ENCODE measurements at regions not wholly inside any gene's neighbourhood (a gene's known extent, or its start where the extent isn't known, plus 50 kb on each side); places are given as distances from the start of the nearest gene placed in this dataset.
"Not testable (repeated sequence)": the region's sequence is repeated elsewhere in the genome, so short reads cannot be mapped to it uniquely, and the experiment has no call there.

- H3K36me3 Mint-ChIP-seq (ENCODE audit: low read depth): no peaks in the 10 kb centered on the region
- H3K4me1 Mint-ChIP-seq: no peaks in the 10 kb centered on the region
- no peaks in the 10 kb centered on the region for H3K9me3 Mint-ChIP-seq
- no peak overlapping the region for H3K4me3 Mint-ChIP-seq
- no peak overlapping the region for H3K27ac Mint-ChIP-seq
- DNase-seq (peak; percentile 46), ATAC-seq (no peak)
- peaks cover 8% of the 10 kb centered on the region for H3K27me3 Mint-ChIP-seq
These were observed 138.9 kb upstream of the CES5A start for GRCh38 chr16:56013962-56014552.

DNA sequence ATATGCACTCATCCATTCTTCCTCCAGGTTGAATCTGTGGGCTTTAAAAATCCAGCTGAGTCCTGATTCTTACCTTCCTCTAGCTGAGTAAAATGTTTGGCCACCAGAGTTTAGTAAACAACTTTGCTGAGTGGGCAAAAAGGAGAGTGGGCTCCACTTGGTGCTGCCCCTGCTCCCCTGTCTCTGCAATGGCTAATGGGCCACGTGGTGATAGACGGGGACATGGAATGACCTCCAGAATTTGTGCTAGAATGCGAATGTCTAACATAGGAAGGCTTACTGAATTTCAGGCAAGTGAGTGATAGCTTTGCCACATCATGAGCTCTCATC lies 137.3 kb upstream of the CES5A start:
- no peak for ATAC-seq
- H3K4me1 Mint-ChIP-seq: no peaks in the 10 kb centered on the region
- DNase-seq: no peak
- H3K27me3 Mint-ChIP-seq: peaks cover 8% of the 10 kb centered on the region
- no peaks in the 10 kb centered on the region for H3K36me3 Mint-ChIP-seq (ENCODE audit: low read depth)
- H3K9me3 Mint-ChIP-seq: no peaks in the 10 kb centered on the region
- no peak overlapping the region for H3K4me3 Mint-ChIP-seq
- no peak overlapping the region for H3K27ac Mint-ChIP-seq

DNA sequence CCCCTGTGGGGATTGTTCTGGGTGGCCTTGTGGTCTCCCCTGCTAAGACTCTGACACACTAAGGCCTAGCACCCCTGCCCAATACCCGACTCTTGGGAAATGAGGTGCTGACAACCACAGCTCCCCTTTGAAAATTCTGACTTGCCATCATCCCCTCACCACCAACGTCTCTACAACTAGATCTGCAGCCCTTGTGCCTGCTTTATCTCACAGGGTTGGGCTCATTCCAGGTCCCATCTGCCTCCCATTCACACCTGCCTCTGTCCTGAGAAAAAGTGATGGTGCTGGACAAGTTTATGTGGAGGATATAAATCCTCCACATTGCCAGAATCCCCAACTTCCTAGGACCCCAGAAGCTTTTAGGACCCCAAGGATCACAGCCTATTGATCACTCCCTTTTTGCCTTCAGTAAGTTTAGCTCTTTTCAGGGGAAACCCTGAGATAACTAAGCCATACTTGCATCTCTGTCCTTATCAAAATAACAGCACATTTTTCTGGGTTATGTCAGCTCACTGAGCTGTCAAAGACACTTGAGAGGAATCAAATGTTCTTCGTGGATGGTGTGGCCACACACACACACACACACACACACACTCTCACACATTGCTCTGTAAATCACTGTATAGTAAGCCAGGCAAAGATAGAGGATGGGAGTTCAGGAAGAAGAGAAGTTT lies 136.8 kb upstream of the CES5A start:
- ATAC-seq: no peak
- Mint-ChIP-seq H3K4me3 (no peak overlapping the region), H3K27me3 (peaks cover 6% of the 10 kb centered on the region), H3K36me3 (ENCODE audit: low read depth) (no peaks in the 10 kb centered on the region), H3K27ac (no peak overlapping the region), H3K9me3 (no peaks in the 10 kb centered on the region), H3K4me1 (no peaks in the 10 kb centered on the region)
- no peak for DNase-seq

- Mint-ChIP-seq H3K36me3 (ENCODE audit: low read depth) (no peaks in the 10 kb centered on the region), H3K27ac (no peak overlapping the region), H3K27me3 (peaks cover 4% of the 10 kb centered on the region), H3K4me1 (no peaks in the 10 kb centered on the region), H3K9me3 (no peaks in the 10 kb centered on the region), H3K4me3 (no peak overlapping the region)
- DNase-seq (no peak), ATAC-seq (no peak)
These were observed 130.8 kb upstream of the CES5A start for GRCh38 chr16:56005958-56006357.

DNA sequence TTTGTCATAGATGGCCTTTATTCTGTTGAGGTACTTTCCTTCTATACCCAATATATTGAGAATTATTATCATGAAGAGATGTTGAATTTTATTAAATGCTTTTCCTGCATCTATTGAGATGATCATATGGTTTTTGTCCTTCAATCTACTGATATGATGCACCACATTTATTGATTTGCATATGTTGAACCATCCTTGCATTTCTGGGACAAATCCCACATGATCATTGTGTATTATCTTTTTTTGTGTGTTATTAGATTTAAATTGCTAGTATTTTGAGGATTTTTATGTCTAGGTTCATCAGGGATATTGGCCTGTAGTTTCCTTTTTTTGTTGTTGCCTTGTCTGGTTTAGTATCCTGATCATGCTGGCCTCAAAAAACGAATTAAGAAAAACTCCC lies 124.5 kb upstream of the CES5A start:
- H3K4me1 Mint-ChIP-seq: no peaks in the 10 kb centered on the region
- DNase-seq (no peak), ATAC-seq (no peak)
- H3K27me3 Mint-ChIP-seq: peaks cover 13% of the 10 kb centered on the region
- no peak overlapping the region for H3K27ac Mint-ChIP-seq
- H3K9me3 Mint-ChIP-seq: peaks cover 8% of the 10 kb centered on the region
- H3K4me3 Mint-ChIP-seq: no peak overlapping the region
- H3K36me3 Mint-ChIP-seq (ENCODE audit: low read depth): no peaks in the 10 kb centered on the region

GRCh38 chr16:55993088-55993487 lies 117.9 kb upstream of the CES5A start:
- no peaks in the 10 kb centered on the region for H3K4me1 Mint-ChIP-seq
- no peak for ATAC-seq
- H3K9me3 Mint-ChIP-seq: peaks cover 3% of the 10 kb centered on the region
- DNase-seq: no peak
- H3K27ac Mint-ChIP-seq: no peak overlapping the region
- H3K27me3 Mint-ChIP-seq: peaks cover 16% of the 10 kb centered on the region
- H3K36me3 Mint-ChIP-seq (ENCODE audit: low read depth): no peaks in the 10 kb centered on the region
- H3K4me3 Mint-ChIP-seq: no peak overlapping the region

DNA sequence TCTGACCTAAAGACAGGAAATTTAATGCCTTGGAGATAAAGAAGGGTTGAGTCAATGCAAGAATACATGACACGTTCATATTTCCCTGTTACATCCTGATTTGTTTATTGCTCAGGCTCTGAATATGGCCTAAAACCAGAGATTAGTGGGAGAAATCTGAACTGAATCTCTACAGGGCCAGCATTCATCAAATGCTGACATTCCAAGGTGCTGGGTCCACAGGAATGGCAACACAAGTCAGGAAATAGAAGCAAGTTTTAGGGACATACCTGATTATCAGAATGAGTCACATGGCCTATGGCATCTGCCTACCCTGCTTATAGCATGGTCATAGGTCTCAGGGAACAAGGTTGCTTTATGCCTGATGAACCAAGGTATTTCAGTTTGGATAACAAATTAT lies 117.4 kb upstream of the CES5A start:
- Mint-ChIP-seq H3K4me1 (no peaks in the 10 kb centered on the region), H3K4me3 (no peak overlapping the region), H3K27ac (no peak overlapping the region), H3K36me3 (ENCODE audit: low read depth) (no peaks in the 10 kb centered on the region), H3K27me3 (peaks cover 16% of the 10 kb centered on the region), H3K9me3 (peaks cover 3% of the 10 kb centered on the region)
- no peak for ATAC-seq
- no peak for DNase-seq

DNA sequence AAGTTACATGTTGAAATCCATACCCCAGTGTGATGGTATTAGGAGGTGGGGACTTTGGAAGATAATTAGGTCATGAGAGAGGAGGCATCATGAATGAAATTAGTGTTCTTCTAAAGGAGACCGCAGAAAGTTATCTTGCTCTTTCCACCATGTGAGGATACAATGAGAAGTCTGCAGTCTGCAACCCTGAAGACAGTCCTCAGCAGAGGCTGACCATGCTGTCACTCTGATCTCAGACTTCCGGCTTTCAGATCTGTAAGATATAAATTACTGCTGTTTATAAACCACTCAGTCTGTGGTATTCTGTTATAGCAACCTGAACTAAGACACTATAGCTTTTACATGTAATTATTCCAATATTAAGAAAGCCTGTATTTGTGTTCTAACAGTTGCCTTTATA lies 116.7 kb upstream of the CES5A start:
- H3K36me3 Mint-ChIP-seq (ENCODE audit: low read depth): no peaks in the 10 kb centered on the region
- ATAC-seq: no peak
- peaks cover 16% of the 10 kb centered on the region for H3K27me3 Mint-ChIP-seq
- no peak for DNase-seq
- H3K27ac Mint-ChIP-seq: no peak overlapping the region
- H3K9me3 Mint-ChIP-seq: peaks cover 3% of the 10 kb centered on the region
- no peaks in the 10 kb centered on the region for H3K4me1 Mint-ChIP-seq
- H3K4me3 Mint-ChIP-seq: no peak overlapping the region

DNA sequence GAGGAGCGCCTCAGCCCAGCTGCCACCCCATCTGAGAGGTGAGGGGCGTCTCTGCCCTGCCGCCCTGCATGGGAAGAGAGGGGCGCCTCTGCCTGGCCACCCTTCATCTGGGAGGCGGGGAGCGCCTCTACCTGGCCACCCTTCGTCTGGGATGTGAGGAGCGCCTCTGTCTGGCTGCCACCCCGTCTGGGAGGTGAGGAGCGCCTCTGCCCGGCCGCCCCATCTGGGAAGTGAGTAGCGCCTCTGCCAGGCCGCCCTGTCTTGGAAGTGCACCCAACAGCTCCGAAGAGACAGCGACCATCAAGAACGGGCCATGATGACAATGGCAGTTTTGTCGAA lies 114.4 kb upstream of the CES5A start:
- H3K4me1 Mint-ChIP-seq: no peaks in the 10 kb centered on the region
- no peak for ATAC-seq
- H3K4me3 Mint-ChIP-seq: no peak overlapping the region
- no peak overlapping the region for H3K27ac Mint-ChIP-seq
- H3K27me3 Mint-ChIP-seq: peaks cover 13% of the 10 kb centered on the region
- H3K36me3 Mint-ChIP-seq (ENCODE audit: low read depth): no peaks in the 10 kb centered on the region
- DNase-seq: no peak
- peaks cover 3% of the 10 kb centered on the region for H3K9me3 Mint-ChIP-seq

DNA sequence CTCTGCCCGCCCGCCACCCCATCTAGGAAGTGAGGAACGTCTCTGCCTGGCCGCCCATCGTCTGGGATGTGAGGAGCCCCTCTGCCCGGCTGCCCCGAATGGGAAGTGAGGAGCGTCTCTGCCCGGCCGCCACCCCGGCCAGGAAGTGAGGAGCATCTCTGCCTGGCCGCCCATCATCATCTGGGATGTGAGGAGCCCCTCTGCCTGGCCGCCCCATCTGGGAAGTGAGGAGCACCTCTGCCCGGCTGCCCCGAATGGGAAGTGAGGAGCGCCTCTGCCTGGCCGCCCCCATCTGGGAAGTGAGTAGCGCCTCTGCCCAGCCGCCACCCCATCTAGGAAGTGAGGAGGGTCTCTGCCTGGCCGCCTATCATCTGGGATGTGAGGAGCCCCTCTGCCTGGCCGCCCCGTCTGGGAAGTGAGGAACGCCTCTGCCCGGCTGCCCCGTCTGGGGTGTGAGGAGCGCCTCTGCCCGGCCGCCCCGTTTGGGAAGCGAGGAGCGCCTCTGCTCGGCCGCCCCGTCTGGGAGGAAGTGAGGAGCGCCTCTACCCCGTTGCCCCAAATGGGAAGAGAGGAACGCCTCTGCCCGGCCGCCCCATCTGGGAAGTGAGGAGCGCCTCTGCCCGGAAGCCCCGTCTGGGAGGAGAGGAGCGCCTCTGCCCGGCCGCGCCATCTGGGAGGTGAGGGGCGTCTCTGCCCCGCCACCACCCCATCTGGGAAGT lies 113.8 kb upstream of the CES5A start:
- H3K9me3 Mint-ChIP-seq: not testable (repeated sequence)

GRCh38 chr16:55988013-55988412 lies 112.8 kb upstream of the CES5A start:
- no peak for ATAC-seq
- Mint-ChIP-seq H3K36me3 (ENCODE audit: low read depth) (no peaks in the 10 kb centered on the region), H3K27me3 (peaks cover 8% of the 10 kb centered on the region), H3K9me3 (no peaks in the 10 kb centered on the region), H3K4me1 (no peaks in the 10 kb centered on the region), H3K4me3 (no peak overlapping the region), H3K27ac (no peak overlapping the region)
- no peak for DNase-seq

More for the DNA sequence above, 113.8 kb upstream of the CES5A start:
- ATAC-seq; H3K36me3 Mint-ChIP-seq (ENCODE audit: low read depth); DNase-seq; H3K4me1 Mint-ChIP-seq; H3K27ac Mint-ChIP-seq; H3K4me3 Mint-ChIP-seq: not testable (repeated sequence)
- peaks cover 12% of the 10 kb centered on the region for H3K27me3 Mint-ChIP-seq

- Mint-ChIP-seq H3K4me3 (no peak overlapping the region), H3K27me3 (peaks cover 3% of the 10 kb centered on the region), H3K27ac (no peak overlapping the region), H3K9me3 (no peaks in the 10 kb centered on the region), H3K4me1 (no peaks in the 10 kb centered on the region), H3K36me3 (ENCODE audit: low read depth) (no peaks in the 10 kb centered on the region)
- ATAC-seq (no peak), DNase-seq (no peak)
These were observed 107.4 kb upstream of the CES5A start for GRCh38 chr16:55982597-55982996.

- no peaks in the 10 kb centered on the region for H3K36me3 Mint-ChIP-seq (ENCODE audit: low read depth)
- H3K27ac Mint-ChIP-seq: no peak overlapping the region
- H3K4me3 Mint-ChIP-seq: no peak overlapping the region
- no peaks in the 10 kb centered on the region for H3K9me3 Mint-ChIP-seq
- DNase-seq (no peak), ATAC-seq (no peak)
- peaks cover 3% of the 10 kb centered on the region for H3K27me3 Mint-ChIP-seq
- H3K4me1 Mint-ChIP-seq: no peaks in the 10 kb centered on the region
These were observed 106.4 kb upstream of the CES5A start for GRCh38 chr16:55981557-55981956.

DNA sequence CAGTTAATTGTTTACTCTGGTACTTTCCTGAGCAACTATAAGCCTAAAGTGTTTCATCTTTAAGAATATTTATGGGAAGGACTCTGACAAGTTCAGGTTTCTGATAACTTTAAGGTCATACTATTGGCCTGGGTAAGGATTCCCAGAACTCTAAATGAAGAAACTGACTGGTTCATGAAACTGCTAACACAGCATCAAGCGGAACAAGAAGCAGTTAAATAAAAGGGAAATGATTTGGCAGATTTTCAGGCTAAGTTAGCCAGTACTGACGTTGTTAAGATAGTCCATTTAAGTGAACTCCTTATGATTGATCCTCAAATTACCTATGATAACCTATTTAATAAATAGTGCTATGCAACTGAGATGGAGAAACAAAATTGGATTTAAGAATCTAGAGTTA lies 101.6 kb upstream of the CES5A start:
- Mint-ChIP-seq H3K36me3 (ENCODE audit: low read depth) (no peaks in the 10 kb centered on the region), H3K4me1 (no peaks in the 10 kb centered on the region), H3K27me3 (peaks cover 7% of the 10 kb centered on the region), H3K4me3 (no peak overlapping the region), H3K9me3 (no peaks in the 10 kb centered on the region), H3K27ac (no peak overlapping the region)
- DNase-seq (no peak), ATAC-seq (no peak)

DNA sequence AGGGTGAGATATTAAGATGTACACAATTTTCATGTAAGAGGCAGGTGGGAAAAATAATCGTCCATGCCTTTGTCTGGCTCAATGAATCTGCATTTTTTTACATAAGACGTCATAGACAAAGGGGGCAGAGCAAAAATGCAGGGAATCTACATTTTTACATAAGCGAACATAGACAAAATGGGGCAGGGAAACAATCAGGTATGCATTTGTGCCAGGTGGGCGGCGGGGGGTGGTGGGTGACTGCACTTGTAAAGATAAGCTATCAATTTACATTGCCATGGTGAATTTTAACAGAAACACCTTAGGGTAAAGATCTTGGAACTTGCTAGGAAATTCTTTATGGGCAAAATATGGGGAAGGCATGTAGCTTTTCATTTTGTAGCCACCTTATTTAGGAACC lies 96.3 kb upstream of the CES5A start:
- H3K27ac Mint-ChIP-seq: no peak overlapping the region

More for the DNA sequence above, 96.3 kb upstream of the CES5A start:
- no peak for DNase-seq
- Mint-ChIP-seq H3K36me3 (ENCODE audit: low read depth) (no peaks in the 10 kb centered on the region), H3K4me1 (no peaks in the 10 kb centered on the region), H3K9me3 (no peaks in the 10 kb centered on the region), H3K27me3 (peaks cover 10% of the 10 kb centered on the region), H3K4me3 (no peak overlapping the region)
- ATAC-seq: no peak
